ENCODE measurements at regions not wholly inside any gene's neighbourhood (a gene's known extent, or its start where the extent isn't known, plus 50 kb on each side); places are given as distances from the start of the nearest gene placed in this dataset.

GRCh38 chr10:57706576-57707299 is 561.0 kb downstream of the IPMK start:
- WGBS, 2 donors: 63 to 65% methylated on average over 5 of the region's 5 CpGs
- H3K27me3 ChIP-seq (ENCODE audit: control insufficient read depth in 1 of 2, insufficient read depth in 2 of 2, low read length in 2 of 2): no peaks in the 10 kb centered on the region
- H3K27ac ChIP-seq (ENCODE audit: low read depth in 2 of 2, low read length in 1 of 2): no peak overlapping the region
- no peaks in the 10 kb centered on the region for H3K4me1 ChIP-seq (ENCODE audit: control insufficient read depth in 2 of 2, insufficient read depth in 2 of 2, low read length in 1 of 2)
- H3K9me3 ChIP-seq (ENCODE audit: control insufficient read depth in 2 of 2, insufficient read depth in 1 of 2, low read depth in 1 of 2, low read length in 1 of 2): no peaks in the 10 kb centered on the region
- no peak overlapping the region for H3K4me3 ChIP-seq (ENCODE audit: low read depth in 1 of 2, low read length in 2 of 2)
- no peaks in the 10 kb centered on the region for H3K36me3 ChIP-seq (ENCODE audit: control insufficient read depth in 2 of 2, insufficient read depth in 2 of 2, low read length in 1 of 2)

GRCh38 chr10:57706016-57706415 is 561.7 kb downstream of the IPMK start:
- Histone ChIP-seq H3K36me3 (ENCODE audit: control insufficient read depth in 2 of 2, insufficient read depth in 2 of 2, low read length in 1 of 2) (no peaks in the 10 kb centered on the region), H3K27ac (ENCODE audit: low read depth in 2 of 2, low read length in 1 of 2) (no peak overlapping the region), H3K27me3 (ENCODE audit: control insufficient read depth in 1 of 2, insufficient read depth in 2 of 2, low read length in 2 of 2) (no peaks in the 10 kb centered on the region), H3K9me3 (ENCODE audit: control insufficient read depth in 2 of 2, insufficient read depth in 1 of 2, low read depth in 1 of 2, low read length in 1 of 2) (no peaks in the 10 kb centered on the region), H3K4me1 (ENCODE audit: control insufficient read depth in 2 of 2, insufficient read depth in 2 of 2, low read length in 1 of 2) (no peaks in the 10 kb centered on the region), H3K4me3 (ENCODE audit: low read depth in 1 of 2, low read length in 2 of 2) (no peak overlapping the region)
- WGBS, 2 donors: 30 to 52% methylated on average over 1 of the region's 1 CpG

- no peaks in the 10 kb centered on the region for H3K9me3 ChIP-seq (ENCODE audit: control insufficient read depth in 2 of 2, insufficient read depth in 1 of 2, low read depth in 1 of 2, low read length in 1 of 2)
- H3K4me1 ChIP-seq (ENCODE audit: control insufficient read depth in 2 of 2, insufficient read depth in 2 of 2, low read length in 1 of 2): no peaks in the 10 kb centered on the region
- no peak overlapping the region for H3K27ac ChIP-seq (ENCODE audit: low read depth in 2 of 2, low read length in 1 of 2)
- no peaks in the 10 kb centered on the region for H3K27me3 ChIP-seq (ENCODE audit: control insufficient read depth in 1 of 2, insufficient read depth in 2 of 2, low read length in 2 of 2)
- H3K36me3 ChIP-seq (ENCODE audit: control insufficient read depth in 2 of 2, insufficient read depth in 2 of 2, low read length in 1 of 2): no peaks in the 10 kb centered on the region
- WGBS, 2 donors: 10% methylated on average over 1 of the region's 1 CpG
- H3K4me3 ChIP-seq (ENCODE audit: low read depth in 1 of 2, low read length in 2 of 2): no peak overlapping the region
These were observed 567.8 kb downstream of the IPMK start for GRCh38 chr10:57699944-57700343.

- Histone ChIP-seq H3K27ac (ENCODE audit: low read depth in 2 of 2, low read length in 1 of 2) (no peak overlapping the region), H3K9me3 (ENCODE audit: control insufficient read depth in 2 of 2, insufficient read depth in 1 of 2, low read depth in 1 of 2, low read length in 1 of 2) (no peaks in the 10 kb centered on the region), H3K27me3 (ENCODE audit: control insufficient read depth in 1 of 2, insufficient read depth in 2 of 2, low read length in 2 of 2) (no peaks in the 10 kb centered on the region), H3K36me3 (ENCODE audit: control insufficient read depth in 2 of 2, insufficient read depth in 2 of 2, low read length in 1 of 2) (no peaks in the 10 kb centered on the region), H3K4me3 (ENCODE audit: low read depth in 1 of 2, low read length in 2 of 2) (no peak overlapping the region), H3K4me1 (ENCODE audit: control insufficient read depth in 2 of 2, insufficient read depth in 2 of 2, low read length in 1 of 2) (no peaks in the 10 kb centered on the region)
- WGBS, 2 donors: 72 to 73% methylated on average over 1 of the region's 1 CpG
These were observed 571.1 kb downstream of the IPMK start for GRCh38 chr10:57696641-57697040.

GRCh38 chr10:57694956-57695608 is 572.6 kb downstream of the IPMK start:
- Histone ChIP-seq H3K36me3 (ENCODE audit: control insufficient read depth in 2 of 2, insufficient read depth in 2 of 2, low read length in 1 of 2) (no peaks in the 10 kb centered on the region), H3K27ac (ENCODE audit: low read depth in 2 of 2, low read length in 1 of 2) (no peak overlapping the region), H3K4me3 (ENCODE audit: low read depth in 1 of 2, low read length in 2 of 2) (no peak overlapping the region), H3K4me1 (ENCODE audit: control insufficient read depth in 2 of 2, insufficient read depth in 2 of 2, low read length in 1 of 2) (no peaks in the 10 kb centered on the region), H3K9me3 (ENCODE audit: control insufficient read depth in 2 of 2, insufficient read depth in 1 of 2, low read depth in 1 of 2, low read length in 1 of 2) (no peaks in the 10 kb centered on the region), H3K27me3 (ENCODE audit: control insufficient read depth in 1 of 2, insufficient read depth in 2 of 2, low read length in 2 of 2) (no peaks in the 10 kb centered on the region)
- 67 to 68% methylated on average over 3 of the region's 3 CpGs for WGBS, 2 donors

GRCh38 chr10:57692255-57692980 is 575.3 kb downstream of the IPMK start:
- no peaks in the 10 kb centered on the region for H3K27me3 ChIP-seq (ENCODE audit: control insufficient read depth in 1 of 2, insufficient read depth in 2 of 2, low read length in 2 of 2)
- H3K27ac ChIP-seq (ENCODE audit: low read depth in 2 of 2, low read length in 1 of 2): no peak overlapping the region
- no peaks in the 10 kb centered on the region for H3K36me3 ChIP-seq (ENCODE audit: control insufficient read depth in 2 of 2, insufficient read depth in 2 of 2, low read length in 1 of 2)
- H3K4me1 ChIP-seq (ENCODE audit: control insufficient read depth in 2 of 2, insufficient read depth in 2 of 2, low read length in 1 of 2): no peaks in the 10 kb centered on the region
- WGBS, 2 donors: 59 to 65% methylated on average over 2 of the region's 2 CpGs
- no peak overlapping the region for H3K4me3 ChIP-seq (ENCODE audit: low read depth in 1 of 2, low read length in 2 of 2)
- H3K9me3 ChIP-seq (ENCODE audit: control insufficient read depth in 2 of 2, insufficient read depth in 1 of 2, low read depth in 1 of 2, low read length in 1 of 2): no peaks in the 10 kb centered on the region

- no peaks in the 10 kb centered on the region for H3K36me3 ChIP-seq (ENCODE audit: control insufficient read depth in 2 of 2, insufficient read depth in 2 of 2, low read length in 1 of 2)
- 55 to 66% methylated on average over 5 of the region's 5 CpGs for WGBS, 2 donors
- H3K27me3 ChIP-seq (ENCODE audit: control insufficient read depth in 1 of 2, insufficient read depth in 2 of 2, low read length in 2 of 2): no peaks in the 10 kb centered on the region
- H3K4me1 ChIP-seq (ENCODE audit: control insufficient read depth in 2 of 2, insufficient read depth in 2 of 2, low read length in 1 of 2): no peaks in the 10 kb centered on the region
- H3K9me3 ChIP-seq (ENCODE audit: control insufficient read depth in 2 of 2, insufficient read depth in 1 of 2, low read depth in 1 of 2, low read length in 1 of 2): no peaks in the 10 kb centered on the region
- H3K4me3 ChIP-seq (ENCODE audit: low read depth in 1 of 2, low read length in 2 of 2): no peak overlapping the region
- no peak overlapping the region for H3K27ac ChIP-seq (ENCODE audit: low read depth in 2 of 2, low read length in 1 of 2)
These were observed 577.9 kb downstream of the IPMK start for GRCh38 chr10:57689596-57690297.

- Histone ChIP-seq H3K36me3 (ENCODE audit: control insufficient read depth in 2 of 2, insufficient read depth in 2 of 2, low read length in 1 of 2) (no peaks in the 10 kb centered on the region), H3K4me3 (ENCODE audit: low read depth in 1 of 2, low read length in 2 of 2) (no peak overlapping the region), H3K27ac (ENCODE audit: low read depth in 2 of 2, low read length in 1 of 2) (no peak overlapping the region), H3K27me3 (ENCODE audit: control insufficient read depth in 1 of 2, insufficient read depth in 2 of 2, low read length in 2 of 2) (no peaks in the 10 kb centered on the region), H3K9me3 (ENCODE audit: control insufficient read depth in 2 of 2, insufficient read depth in 1 of 2, low read depth in 1 of 2, low read length in 1 of 2) (no peaks in the 10 kb centered on the region), H3K4me1 (ENCODE audit: control insufficient read depth in 2 of 2, insufficient read depth in 2 of 2, low read length in 1 of 2) (no peaks in the 10 kb centered on the region)
- WGBS, 2 donors: 75 to 90% methylated on average over 1 of the region's 1 CpG
These were observed 587.8 kb downstream of the IPMK start for GRCh38 chr10:57679916-57680315.

GRCh38 chr10:57675125-57675524 is 592.6 kb downstream of the IPMK start:
- H3K4me1 ChIP-seq (ENCODE audit: control insufficient read depth in 2 of 2, insufficient read depth in 2 of 2, low read length in 1 of 2): no peaks in the 10 kb centered on the region
- no peaks in the 10 kb centered on the region for H3K27me3 ChIP-seq (ENCODE audit: control insufficient read depth in 1 of 2, insufficient read depth in 2 of 2, low read length in 2 of 2)
- H3K27ac ChIP-seq (ENCODE audit: low read depth in 2 of 2, low read length in 1 of 2): no peak overlapping the region
- no peaks in the 10 kb centered on the region for H3K36me3 ChIP-seq (ENCODE audit: control insufficient read depth in 2 of 2, insufficient read depth in 2 of 2, low read length in 1 of 2)
- 51 to 87% methylated on average over 1 of the region's 1 CpG for WGBS, 2 donors
- no peak overlapping the region for H3K4me3 ChIP-seq (ENCODE audit: low read depth in 1 of 2, low read length in 2 of 2)
- no peaks in the 10 kb centered on the region for H3K9me3 ChIP-seq (ENCODE audit: control insufficient read depth in 2 of 2, insufficient read depth in 1 of 2, low read depth in 1 of 2, low read length in 1 of 2)

Measured in esophagus (tissue), 2 donors.